ENCODE measurements at regions not wholly inside any gene's neighbourhood (a gene's known extent, or its start where the extent isn't known, plus 50 kb on each side); places are given as distances from the start of the nearest gene placed in this dataset.
"Not testable (repeated sequence)": the region's sequence is repeated elsewhere in the genome, so short reads cannot be mapped to it uniquely, and the experiment has no call there.

DNA sequence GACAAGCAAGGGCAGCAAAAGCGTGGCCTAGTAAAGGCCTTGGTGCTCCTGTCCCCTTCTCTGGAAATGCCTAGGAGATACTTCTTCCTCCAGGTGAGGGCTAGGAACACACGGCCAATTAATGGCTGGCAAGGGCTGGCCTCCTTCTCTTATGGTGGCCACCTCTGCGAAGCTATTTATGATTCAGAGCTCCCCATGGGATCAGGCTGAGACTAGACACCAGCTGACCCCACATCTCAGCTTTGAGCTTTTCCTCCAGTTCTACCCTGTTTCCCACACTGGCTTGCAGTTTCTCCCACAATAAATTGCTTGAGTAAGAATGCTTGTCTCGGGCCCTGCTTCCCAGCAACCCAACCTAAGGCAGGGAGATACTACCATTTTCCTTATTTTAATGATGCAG is 53.7 kb downstream of the CAMK2N1 start:
- no peak for DNase-seq

- peak in 2 of 3 experiments; percentile 19 to 58 for DNase-seq
Measured at GRCh38 chr1:20431176-20431460, 54.9 kb downstream of the CAMK2N1 start.

GRCh38 chr1:20430355-20431175 is 55.4 kb downstream of the CAMK2N1 start:
- peak; percentile 6 to 68 (median 46) for DNase-seq

DNA sequence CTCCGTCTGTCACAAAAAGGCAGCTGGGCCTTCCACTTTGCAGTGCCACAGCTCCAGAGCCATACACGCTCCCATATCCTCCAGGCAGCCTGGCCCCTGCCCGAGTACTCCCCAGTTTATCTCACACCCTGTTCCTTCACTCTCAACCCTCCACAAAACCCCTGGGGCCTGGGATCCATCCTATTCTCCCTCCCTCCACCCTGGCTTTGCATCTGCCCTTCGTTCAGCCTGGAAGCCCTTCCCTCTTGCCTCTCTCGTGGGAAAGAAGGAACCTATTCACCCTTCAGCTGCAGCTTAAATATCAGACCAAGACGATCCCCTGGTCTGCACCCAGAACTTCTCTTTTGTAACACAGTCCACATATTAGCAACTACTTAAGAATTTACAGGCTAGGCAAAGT is 56.7 kb downstream of the CAMK2N1 start:
- DNase-seq, result no peak

- no peak for DNase-seq
Measured at GRCh38 chr1:20428841-20429240, 57.2 kb downstream of the CAMK2N1 start.

- no peak for DNase-seq
Measured at GRCh38 chr1:20426923-20427322, 59.1 kb downstream of the CAMK2N1 start.

GRCh38 chr1:20426371-20426770 is 59.6 kb downstream of the CAMK2N1 start:
- no peak for DNase-seq

DNA sequence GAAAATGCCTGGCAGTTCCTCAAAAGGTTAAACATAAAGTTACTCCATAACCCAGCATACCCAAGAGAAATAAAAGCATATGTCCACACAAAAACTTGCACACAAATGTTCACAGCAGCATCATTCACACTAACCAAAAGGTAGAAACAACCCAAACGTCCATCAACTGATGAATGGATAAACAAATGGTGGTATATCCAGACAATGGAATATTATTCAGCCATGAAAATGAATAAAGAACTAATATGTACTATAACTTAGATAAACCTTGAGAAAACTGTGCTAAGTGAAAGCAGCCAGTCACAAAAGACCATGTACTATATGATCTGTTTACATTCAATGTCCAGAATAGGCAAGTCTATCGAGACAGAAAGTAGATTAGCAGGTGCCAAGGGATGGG is 60.4 kb downstream of the CAMK2N1 start:
- no peak for DNase-seq

DNA sequence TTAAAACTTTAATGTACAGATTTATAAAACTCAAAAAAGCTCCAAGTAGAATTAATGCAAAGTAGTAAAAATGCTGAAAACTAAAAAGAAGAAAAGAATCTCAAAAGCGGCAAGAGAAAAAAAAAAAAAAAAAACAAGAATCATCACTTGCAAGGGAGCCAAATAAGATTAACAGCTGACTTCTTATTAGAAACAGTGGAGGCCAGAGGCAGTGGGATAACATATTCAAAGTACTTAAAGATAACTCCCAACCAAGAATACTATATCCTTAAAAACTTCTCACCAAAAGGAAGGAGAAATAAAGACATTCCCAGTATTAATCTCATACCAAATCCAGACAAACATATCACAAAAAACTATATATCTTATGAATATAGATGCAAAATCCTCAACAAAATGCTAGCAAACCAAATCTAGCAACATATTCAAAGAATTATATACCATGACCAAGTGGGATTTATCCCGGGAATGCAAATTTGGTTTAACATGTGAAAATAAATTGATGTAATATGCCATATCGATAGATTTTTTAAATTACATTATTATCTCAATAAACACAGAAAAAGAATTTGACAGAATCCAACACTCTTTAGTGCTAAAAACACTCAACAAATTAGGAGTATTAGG is 62.7 kb downstream of the CAMK2N1 start:
- DNase-seq, result no peak

DNA sequence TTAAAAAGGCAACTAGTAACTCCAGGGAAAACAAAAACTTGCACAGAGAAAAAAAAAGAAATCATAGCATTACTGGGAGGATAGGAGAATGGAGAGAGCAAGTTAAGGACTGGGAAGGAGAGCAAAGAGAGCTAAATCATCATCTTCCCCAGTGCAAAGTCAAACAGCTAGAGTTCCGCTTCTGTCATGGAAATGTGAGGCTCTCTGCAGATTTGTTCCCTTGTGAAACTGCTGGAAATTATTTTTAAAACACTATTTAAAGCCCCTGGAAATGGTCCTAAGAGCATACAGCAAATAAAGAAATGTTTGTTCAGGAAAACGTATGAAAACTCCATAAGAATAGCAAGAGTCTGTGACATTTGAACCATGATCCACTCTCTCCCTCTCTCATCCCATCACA is 64.6 kb downstream of the CAMK2N1 start:
- no peak for DNase-seq

DNA sequence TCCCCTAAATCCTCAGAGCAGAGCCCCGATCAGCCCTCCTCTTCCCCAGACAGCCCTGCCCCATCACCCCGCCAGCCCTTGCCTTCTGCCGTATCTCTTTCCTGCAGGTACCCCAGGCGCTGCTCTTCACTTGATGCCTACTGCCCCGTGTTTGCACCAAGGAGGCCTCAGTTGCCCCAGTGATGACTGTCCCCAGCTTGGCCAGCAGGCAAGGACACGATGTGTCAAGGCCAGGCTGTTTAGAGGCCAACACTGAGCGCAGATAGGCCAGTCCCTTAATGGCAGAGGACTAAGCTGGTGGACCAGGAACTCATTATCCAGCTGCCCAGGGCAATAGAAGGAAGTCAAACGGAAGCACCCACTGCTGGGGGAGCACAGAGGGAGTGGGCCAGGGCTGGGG is 68.4 kb downstream of the CAMK2N1 start:
- DNase-seq, result no peak

DNA sequence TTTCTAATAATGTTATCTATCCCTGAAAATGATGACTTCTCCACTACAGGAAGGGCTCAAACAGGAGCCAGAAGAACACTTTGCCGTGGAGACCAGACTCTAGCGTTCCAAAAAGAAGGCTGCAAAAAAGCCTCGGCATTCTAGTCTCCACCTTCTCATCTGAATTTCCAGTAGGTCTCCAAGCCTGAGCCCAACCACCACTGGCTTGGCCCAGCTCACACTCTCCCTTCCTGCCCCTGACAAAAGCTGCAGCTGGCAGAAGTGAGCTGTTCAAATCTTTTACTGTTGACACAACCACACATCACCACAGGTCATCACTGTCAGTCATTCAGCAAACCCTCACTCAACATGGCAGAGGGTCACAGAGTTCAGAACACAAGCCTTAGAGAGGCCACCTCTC is 69.3 kb downstream of the CAMK2N1 start:
- no peak for DNase-seq

DNA sequence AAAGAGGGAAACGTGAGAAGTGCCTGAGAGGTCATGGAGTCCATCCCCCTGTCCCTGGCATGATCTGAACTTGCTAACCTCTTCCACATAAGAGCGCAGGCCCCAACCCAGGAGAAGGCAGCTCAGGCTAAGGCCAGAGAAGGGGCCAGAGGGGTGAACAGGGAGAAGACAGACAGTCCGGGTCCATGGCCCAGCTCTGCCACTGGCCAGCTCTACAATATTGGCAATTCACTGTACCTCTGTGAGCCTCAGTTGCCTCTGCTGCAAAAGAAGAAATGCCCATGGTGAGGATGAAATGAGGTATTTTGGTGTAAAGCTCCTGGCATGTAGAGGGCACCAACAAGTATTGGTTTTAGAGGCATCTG is 72.3 kb downstream of the CAMK2N1 start:
- DNase-seq, result no peak

GRCh38 chr1:20413136-20413775 is 72.8 kb downstream of the CAMK2N1 start:
- DNase-seq, result no peak

DNA sequence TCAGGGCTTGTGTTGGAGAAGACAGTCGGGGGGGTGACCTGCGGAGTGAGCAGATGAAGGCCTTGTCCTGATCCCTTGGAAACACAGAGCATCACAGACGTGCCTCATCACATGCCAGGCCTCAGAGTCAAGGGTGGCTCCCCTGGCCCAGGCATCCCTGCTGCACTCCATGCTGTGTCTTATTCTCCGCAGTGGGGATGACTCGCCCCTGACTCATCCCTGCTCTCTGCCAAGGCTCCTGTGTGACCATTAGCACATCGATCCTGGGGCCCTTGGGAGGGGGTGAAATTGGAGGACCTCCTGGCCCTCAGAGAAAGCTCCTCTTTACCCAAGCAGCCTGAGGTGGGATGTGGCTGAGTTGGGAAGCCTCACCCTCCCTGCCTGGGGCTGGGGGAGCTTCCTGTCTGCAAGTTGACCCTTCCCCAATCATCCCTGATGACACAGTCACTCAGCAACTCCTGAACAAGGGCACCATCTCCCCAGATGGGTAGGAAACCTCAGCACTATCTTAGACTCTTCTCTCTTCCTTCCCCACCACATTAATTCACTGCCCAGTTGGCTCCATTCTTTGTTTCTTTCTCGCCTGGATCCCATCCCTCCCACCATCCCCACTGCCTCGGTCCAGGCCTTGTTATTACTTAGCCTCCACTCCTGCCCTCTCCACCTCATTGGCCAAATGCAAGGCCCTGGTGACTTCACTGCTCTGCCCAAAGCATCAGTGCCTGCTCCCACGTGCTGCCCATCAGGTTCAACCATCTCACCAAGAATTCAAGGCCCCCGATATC is 74.6 kb downstream of the CAMK2N1 start:
- peak in 1 of 3 experiments; percentile 24 for DNase-seq

DNA sequence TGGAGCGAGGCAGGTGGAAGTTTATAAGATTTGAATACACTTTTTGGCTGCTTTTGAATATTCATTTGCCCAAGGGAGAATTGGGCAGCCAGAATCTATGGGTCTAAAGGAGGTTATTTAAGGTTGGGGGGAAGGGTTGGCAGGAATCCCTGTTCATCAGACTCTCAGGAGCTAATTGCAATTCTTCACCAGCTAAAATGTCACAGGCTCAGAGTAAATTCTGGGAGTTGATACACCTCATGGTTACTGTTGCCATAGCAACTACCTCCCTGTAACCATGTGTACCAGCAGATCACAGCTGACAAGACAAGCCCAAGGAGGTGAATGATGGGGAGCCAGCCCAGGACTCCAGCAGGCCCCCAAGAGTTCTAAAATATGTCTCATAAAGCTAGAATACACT is 75.5 kb downstream of the CAMK2N1 start:
- peak in 2 of 3 experiments; percentile 17 to 77 for DNase-seq

DNA sequence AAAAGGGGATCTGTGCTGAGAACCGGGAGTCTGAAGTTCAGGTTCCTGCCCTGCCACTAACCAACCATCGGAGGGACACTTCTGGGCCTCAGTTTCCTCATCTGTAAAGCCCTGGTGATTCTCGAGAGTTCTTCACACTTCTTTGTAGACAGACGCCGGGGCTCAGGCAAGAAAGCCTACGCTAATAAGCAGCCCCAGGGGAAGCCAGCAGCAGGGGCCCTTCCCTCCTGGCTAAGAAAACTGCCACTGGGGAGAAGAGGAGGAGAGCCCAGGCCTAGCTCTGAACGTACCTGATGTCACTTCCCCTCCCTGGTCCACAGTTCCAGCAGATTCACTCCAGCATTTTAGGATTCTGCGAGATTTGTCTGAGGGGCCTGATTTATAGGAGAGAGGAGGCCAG is 76.0 kb downstream of the CAMK2N1 start:
- DNase-seq, result peak in 1 of 3 experiments; percentile 34

DNA sequence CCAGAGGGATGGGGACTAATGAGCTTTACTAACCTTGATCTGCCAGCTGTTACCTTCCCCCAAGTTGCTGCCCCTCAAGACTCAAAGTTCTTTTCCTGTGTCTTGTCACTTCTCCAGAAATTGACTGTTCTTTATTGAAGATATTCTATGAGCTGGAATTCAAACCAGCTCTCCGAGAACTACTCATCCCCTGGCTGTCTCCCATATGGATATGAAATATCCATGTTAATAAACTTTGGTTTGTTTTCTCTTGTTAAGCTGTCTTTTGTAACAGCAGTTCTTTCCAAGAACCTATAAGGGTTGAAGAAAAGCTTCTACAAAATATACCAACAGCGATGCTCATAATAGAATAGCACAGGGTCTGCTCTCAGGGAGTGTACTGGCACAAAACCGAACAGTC is 77.0 kb downstream of the CAMK2N1 start:
- DNase-seq, result no peak

DNA sequence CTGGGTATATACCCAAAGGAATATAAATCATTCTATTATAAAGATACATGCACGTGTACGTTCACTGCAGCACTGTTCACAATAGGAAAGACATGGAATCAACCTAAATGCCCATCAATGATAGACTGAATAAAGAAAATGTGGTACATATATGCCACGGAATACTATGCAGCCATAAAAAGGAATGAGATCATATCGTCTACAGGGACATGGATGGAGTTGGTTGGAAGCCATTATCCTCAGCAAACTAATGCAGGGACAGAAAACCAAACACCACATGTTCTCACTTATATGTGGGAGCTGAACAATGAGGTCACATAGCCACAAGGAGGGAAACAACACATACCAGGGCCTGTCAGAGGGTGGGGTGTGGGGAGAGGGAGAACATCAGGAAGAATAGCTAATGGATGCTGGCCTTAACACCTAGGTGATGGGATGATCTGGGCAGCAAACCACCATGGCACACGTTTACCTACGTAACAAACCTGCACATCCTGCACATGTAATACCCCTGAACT is 77.8 kb downstream of the CAMK2N1 start:
- DNase-seq, result not testable (repeated sequence)

GRCh38 chr1:20405893-20406604 is 80.0 kb downstream of the CAMK2N1 start:
- DNase-seq, result peak in 2 of 3 experiments; percentile 48 to 71

GRCh38 chr1:20405051-20405754 is 80.8 kb downstream of the CAMK2N1 start:
- no peak for DNase-seq

Measured in NCI-H1417 (cell line).